SU-DHL-6 (cell line): ENCODE measurements at regions not wholly inside any gene's neighbourhood (a gene's known extent, or its start where the extent isn't known, plus 50 kb on each side); places are given as distances from the start of the nearest gene placed in this dataset.

ENCODE experiments used
- H2AFZ ChIP-seq: fragments of 200-600 bp; sonication (generic); 2 replicates; pipeline ENCODE4 v1.6.1; 2014; ENCODE audit warnings: low read depth, mild to moderate bottlenecking, moderate library complexity, mixed read lengths, antibody characterized with exemption, low read length; ENCODE audit not compliant: severe bottlenecking
- H3F3A ChIP-seq: fragments of 200-600 bp; shearing (Covaris generic); 2 replicates; pipeline ENCODE4 v1.6.0; 2016; ENCODE audit warnings: antibody characterized with exemption, mild to moderate bottlenecking; ENCODE audit not compliant: insufficient read depth
- H3K27ac ChIP-seq: fragments of 200-600 bp; sonication (generic); 2 replicates; pipeline ENCODE4 v1.5.1; 2016; ENCODE audit warnings: low read depth, mild to moderate bottlenecking, low read length, moderate library complexity, mixed read lengths
- H3K27me3 ChIP-seq: fragments of 200-600 bp; sonication (generic), shearing (Covaris generic); 2 replicates; pipeline ENCODE4 v1.6.0; 2014; ENCODE audit warnings: mild to moderate bottlenecking, low read length
- H3K36me3 ChIP-seq: fragments of 200-600 bp; sonication (generic); 2 replicates; pipeline ENCODE4 v1.6.1; 2014; ENCODE audit warnings: mild to moderate bottlenecking, low read length, mixed read lengths
- H3K4me2 ChIP-seq: fragments of 300-600, 200-600 bp; shearing (Covaris generic), sonication (generic); 2 replicates; pipeline ENCODE4 v1.6.0; 2014; ENCODE audit warnings: low read length, low read depth, mild to moderate bottlenecking; ENCODE audit not compliant: poor library complexity, severe bottlenecking
- H3K4me3 ChIP-seq: fragments of 200-600 bp; sonication (generic); 2 replicates; pipeline ENCODE4 v1.5.1; 2014; ENCODE audit warnings: antibody characterized with exemption, low read length, mild to moderate bottlenecking, mixed read lengths; ENCODE audit not compliant: insufficient read depth, poor library complexity, severe bottlenecking
- H3K79me2 ChIP-seq: fragments of 200-600 bp; sonication (generic); 2 replicates; pipeline ENCODE4 v1.6.1; 2014; ENCODE audit warnings: mild to moderate bottlenecking, low read length, moderate library complexity; ENCODE audit not compliant: insufficient read depth
- H3K9ac ChIP-seq: fragments of 200-600 bp; sonication (generic); 2 replicates; pipeline ENCODE4 v1.7.0; 2014; ENCODE audit warnings: mild to moderate bottlenecking, low read length
- H3K9me2 ChIP-seq: fragments of 200-600 bp; sonication (generic); replicated peaks from 2 replicates; pipeline ENCODE4 v1.6.1; 2014; ENCODE audit warnings: low read length; ENCODE audit not compliant: insufficient read depth
- H3K9me3 ChIP-seq: fragments of 200-600 bp; sonication (generic); 2 replicates; pipeline ENCODE4 v1.6.1; 2014; ENCODE audit warnings: low read length, mixed read lengths; ENCODE audit not compliant: insufficient read depth
- H4K20me1 ChIP-seq: fragments of 200-600 bp; sonication (generic); 2 replicates; pipeline ENCODE4 v1.6.1; 2014; ENCODE audit warnings: low read depth, mild to moderate bottlenecking, antibody characterized with exemption, low read length, moderate library complexity, mixed read lengths
- EZH2phosphoT487 ChIP-seq: fragments of 200-600 bp; sonication (generic), shearing (Covaris generic); conservative IDR thresholded peaks from 2 replicates; pipeline ENCODE4 v1.6.1; 2018; ENCODE audit warnings: mild to moderate bottlenecking, antibody characterized with exemption, low read length, moderate library complexity, mixed read lengths
- TF ChIP-seq, protein P1 (sequence below): fragments of 200-600 bp; sonication (generic); IDR thresholded peaks from one replicate; pipeline ENCODE4 v1.5.1; 2017; ENCODE audit warnings: antibody characterized with exemption, mild to moderate bottlenecking, low read length, moderate library complexity; ENCODE audit not compliant: insufficient read depth, poor library complexity, severe bottlenecking

DNA sequence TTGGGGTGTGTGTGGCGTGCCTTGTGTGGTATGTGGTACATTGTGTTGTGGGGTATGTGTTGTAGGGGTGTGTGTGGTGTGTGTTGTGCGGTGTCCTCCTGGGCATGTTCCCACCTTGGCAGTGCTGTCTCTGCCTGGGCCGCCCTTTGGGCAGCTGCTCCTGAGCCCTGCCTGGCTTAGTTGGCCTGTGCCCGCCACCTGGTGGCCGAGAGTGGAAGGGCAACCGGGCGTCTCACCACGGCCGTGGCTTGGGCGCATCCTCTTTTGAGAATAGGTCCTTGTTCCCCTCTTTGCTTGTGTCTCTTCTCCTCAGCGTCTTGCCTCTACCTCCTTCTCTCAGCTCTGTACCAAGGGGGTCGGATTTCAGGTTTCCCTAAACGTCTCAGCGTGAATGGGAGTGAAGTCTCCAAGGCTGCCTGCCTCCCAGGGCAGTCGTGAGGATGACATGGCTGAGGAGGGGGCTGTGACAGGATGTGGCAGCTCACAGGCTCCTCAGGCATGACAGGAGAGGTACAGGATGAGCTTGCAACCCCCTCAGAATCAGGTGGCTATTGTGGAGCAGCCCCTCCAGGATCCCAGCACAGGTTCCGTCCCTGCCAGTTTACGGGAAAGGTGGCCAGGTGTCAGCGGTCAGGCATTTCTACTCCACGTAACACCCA lies 98.4 kb upstream of the PODXL start:
- H3K9me2 ChIP-seq: no peaks in the 10 kb centered on the region
- no peaks in the 10 kb centered on the region for H3K9me3 ChIP-seq
- no peaks in the 10 kb centered on the region for H3K36me3 ChIP-seq
- H3K4me3 ChIP-seq: no peak overlapping the region
- H2AFZ ChIP-seq: no peak overlapping the region
- H3K27ac ChIP-seq: no peak overlapping the region
- no peaks in the 10 kb centered on the region for H3K79me2 ChIP-seq
- H3K4me2 ChIP-seq: no peak overlapping the region
- no peaks in the 10 kb centered on the region for H3F3A ChIP-seq
- TF ChIP-seq, protein P1, sequence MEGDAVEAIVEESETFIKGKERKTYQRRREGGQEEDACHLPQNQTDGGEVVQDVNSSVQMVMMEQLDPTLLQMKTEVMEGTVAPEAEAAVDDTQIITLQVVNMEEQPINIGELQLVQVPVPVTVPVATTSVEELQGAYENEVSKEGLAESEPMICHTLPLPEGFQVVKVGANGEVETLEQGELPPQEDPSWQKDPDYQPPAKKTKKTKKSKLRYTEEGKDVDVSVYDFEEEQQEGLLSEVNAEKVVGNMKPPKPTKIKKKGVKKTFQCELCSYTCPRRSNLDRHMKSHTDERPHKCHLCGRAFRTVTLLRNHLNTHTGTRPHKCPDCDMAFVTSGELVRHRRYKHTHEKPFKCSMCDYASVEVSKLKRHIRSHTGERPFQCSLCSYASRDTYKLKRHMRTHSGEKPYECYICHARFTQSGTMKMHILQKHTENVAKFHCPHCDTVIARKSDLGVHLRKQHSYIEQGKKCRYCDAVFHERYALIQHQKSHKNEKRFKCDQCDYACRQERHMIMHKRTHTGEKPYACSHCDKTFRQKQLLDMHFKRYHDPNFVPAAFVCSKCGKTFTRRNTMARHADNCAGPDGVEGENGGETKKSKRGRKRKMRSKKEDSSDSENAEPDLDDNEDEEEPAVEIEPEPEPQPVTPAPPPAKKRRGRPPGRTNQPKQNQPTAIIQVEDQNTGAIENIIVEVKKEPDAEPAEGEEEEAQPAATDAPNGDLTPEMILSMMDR: peak; percentile 75
- TF ChIP-seq EZH2phosphoT487: no peak
- no peak overlapping the region for H3K9ac ChIP-seq
- H4K20me1 ChIP-seq: no peaks in the 10 kb centered on the region
- no peaks in the 10 kb centered on the region for H3K27me3 ChIP-seq

DNA sequence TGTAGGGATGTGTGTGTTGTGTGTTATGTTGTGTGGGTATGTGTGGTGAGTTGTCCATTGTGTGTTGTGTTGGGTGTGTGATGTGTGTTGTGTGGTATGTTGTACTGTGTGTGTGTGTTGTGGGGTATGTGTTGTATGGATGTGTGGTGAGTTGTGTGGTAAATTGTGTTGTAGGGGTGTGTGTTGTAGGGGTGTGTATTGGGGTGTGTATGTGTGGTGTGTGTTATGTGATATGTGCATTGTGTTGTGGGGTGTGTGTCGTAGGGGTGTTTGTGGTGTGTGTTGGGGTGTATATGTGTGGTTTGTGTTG lies 97.8 kb upstream of the PODXL start:
- Histone ChIP-seq H3F3A (no peaks in the 10 kb centered on the region), H3K9me3 (no peaks in the 10 kb centered on the region), H3K36me3 (no peaks in the 10 kb centered on the region), H2AFZ (no peak overlapping the region), H3K27me3 (no peaks in the 10 kb centered on the region), H3K9ac (no peak overlapping the region), H3K27ac (no peak overlapping the region), H3K79me2 (no peaks in the 10 kb centered on the region), H3K4me2 (no peak overlapping the region), H4K20me1 (no peaks in the 10 kb centered on the region), H3K4me3 (no peak overlapping the region), H3K9me2 (no peaks in the 10 kb centered on the region)
- TF ChIP-seq, protein P1: no peak
- TF ChIP-seq EZH2phosphoT487: no peak

DNA sequence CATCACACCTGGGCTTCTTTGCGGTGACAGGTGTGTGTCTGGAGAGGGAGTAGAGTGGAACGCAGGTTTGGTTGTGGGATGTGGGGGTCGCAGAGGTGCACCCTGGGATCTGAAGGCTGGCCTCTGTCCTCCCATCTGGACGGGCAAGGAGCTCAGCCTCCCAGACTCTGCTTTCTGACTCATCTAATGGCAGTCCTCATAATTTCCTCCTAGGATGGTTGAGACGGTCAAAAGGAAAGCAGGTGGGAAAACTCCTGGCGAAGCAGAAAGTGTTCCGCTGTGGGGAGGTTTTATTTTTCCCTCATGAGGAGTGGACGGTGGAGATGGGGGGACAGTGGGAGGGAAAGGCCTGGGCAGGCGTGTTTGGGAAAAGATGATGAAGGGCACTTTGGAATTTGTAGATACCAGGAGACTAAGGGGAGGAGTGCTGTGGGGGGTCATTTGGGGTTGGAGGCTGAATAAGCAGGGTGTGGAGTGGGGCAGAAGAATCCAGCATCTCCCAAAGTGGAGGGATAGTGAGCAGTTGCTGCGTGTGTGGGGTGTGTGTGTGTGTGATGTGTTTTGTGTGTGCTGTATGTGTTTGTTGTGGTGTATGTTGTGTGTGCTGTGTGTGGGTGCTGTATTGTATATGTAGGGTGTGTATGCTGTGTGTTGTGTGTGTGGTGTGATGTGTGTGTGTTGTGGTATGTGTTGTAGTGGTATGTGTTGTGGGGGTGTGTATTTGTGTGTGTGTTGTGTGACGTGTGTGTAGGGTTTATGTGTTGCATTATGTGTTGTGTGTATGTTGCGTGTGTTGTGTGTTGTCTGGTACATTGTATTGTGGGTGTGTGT lies 97.2 kb upstream of the PODXL start:
- no peak overlapping the region for H3K4me3 ChIP-seq
- no peaks in the 10 kb centered on the region for H3K9me3 ChIP-seq
- H2AFZ ChIP-seq: no peak overlapping the region
- H3F3A ChIP-seq: no peaks in the 10 kb centered on the region
- no peak overlapping the region for H3K4me2 ChIP-seq
- TF ChIP-seq, protein P1: no peak
- no peak for TF ChIP-seq EZH2phosphoT487
- no peak overlapping the region for H3K27ac ChIP-seq
- H3K27me3 ChIP-seq: no peaks in the 10 kb centered on the region
- no peak overlapping the region for H3K9ac ChIP-seq
- H3K9me2 ChIP-seq: no peaks in the 10 kb centered on the region
- no peaks in the 10 kb centered on the region for H3K79me2 ChIP-seq
- H3K36me3 ChIP-seq: no peaks in the 10 kb centered on the region
- H4K20me1 ChIP-seq: no peaks in the 10 kb centered on the region
